K562 (cell line): ENCODE measurements at regions not wholly inside any gene's neighbourhood (a gene's known extent, or its start where the extent isn't known, plus 50 kb on each side); places are given as distances from the start of the nearest gene placed in this dataset.

ENCODE experiments used
- ARID4B ChIP-seq: sonication (generic); formaldehyde crosslinking; IDR thresholded peaks from 2 replicates; pipeline ENCODE4 v1.8.0; 2022; ENCODE audit warnings: mild to moderate bottlenecking, missing genetic modification reagents
- SNAPC5 ChIP-seq: fragments of 250-450 bp; sonication (Bioruptor Pico); IDR thresholded peaks from 2 replicates; pipeline ENCODE4 v1.8.0; 2021; ENCODE audit warnings: moderate library complexity, mild to moderate bottlenecking, inconsistent platforms

- no peak for TF ChIP-seq ARID4B (CRISPR knock-in tag)
- TF ChIP-seq SNAPC5 (CRISPR knock-in tag) = no peak
Observed at GRCh38 chr4:41799126-41799525, 50.6 kb upstream of the PHOX2B start (continued).
